Upper lobe of right lung (tissue), 1 donor: ENCODE measurements at regions not wholly inside any gene's neighbourhood (a gene's known extent, or its start where the extent isn't known, plus 50 kb on each side); places are given as distances from the start of the nearest gene placed in this dataset.
"Not testable (repeated sequence)": the region's sequence is repeated elsewhere in the genome, so short reads cannot be mapped to it uniquely, and the experiment has no call there.

Experiments
- ATAC-seq: fragments of 200-7000 bp; cut with Tn5 transposase; one replicate; pipeline ENCODE4 v1.9.1; 2020; ENCODE audit warnings: mild to moderate bottlenecking, moderate library complexity
- DNase-seq: peaks from one replicate; pipeline ENCODE4 v3.0.0-alpha.2; 2020
- H3K27ac ChIP-seq: fragments of 200-600 bp; one replicate; pipeline ENCODE4 v1.8.0; 2022
- H3K27me3 ChIP-seq: fragments of 200-600 bp; one replicate; pipeline ENCODE4 v1.8.0; 2022; ENCODE audit warnings: mild to moderate bottlenecking
- H3K36me3 ChIP-seq: fragments of 200-600 bp; one replicate; pipeline ENCODE4 v1.8.0; 2022
- H3K4me1 ChIP-seq: fragments of 200-600 bp; one replicate; pipeline ENCODE4 v1.8.0; 2022
- H3K4me3 ChIP-seq: fragments of 200-600 bp; one replicate; pipeline ENCODE4 v1.8.0; 2022; ENCODE audit warnings: mild to moderate bottlenecking
- H3K9me3 ChIP-seq: fragments of 200-600 bp; one replicate; pipeline ENCODE4 v1.8.0; 2022
- CTCF ChIP-seq: fragments of 200-600 bp; IDR thresholded peaks from one replicate; pipeline ENCODE4 v1.8.0; 2022; ENCODE audit warnings: antibody characterized with exemption
- intact Hi-C: fragments of 100-400 bp; cut with DNase I; formaldehyde crosslinking; loops from one replicate; pipeline ENCODE4 v1.11.0; 2022
- donor health status: DM: no; HTN: yes; CAD: no; lungs with severe emphysema.

GRCh38 chr14:40955131-40955505 lies 651.6 kb upstream of the LRFN5 start:
- TF ChIP-seq CTCF = no peak
- Histone ChIP-seq H3K36me3 (no peaks in the 10 kb centered on the region), H3K4me3 (no peak overlapping the region)

DNA sequence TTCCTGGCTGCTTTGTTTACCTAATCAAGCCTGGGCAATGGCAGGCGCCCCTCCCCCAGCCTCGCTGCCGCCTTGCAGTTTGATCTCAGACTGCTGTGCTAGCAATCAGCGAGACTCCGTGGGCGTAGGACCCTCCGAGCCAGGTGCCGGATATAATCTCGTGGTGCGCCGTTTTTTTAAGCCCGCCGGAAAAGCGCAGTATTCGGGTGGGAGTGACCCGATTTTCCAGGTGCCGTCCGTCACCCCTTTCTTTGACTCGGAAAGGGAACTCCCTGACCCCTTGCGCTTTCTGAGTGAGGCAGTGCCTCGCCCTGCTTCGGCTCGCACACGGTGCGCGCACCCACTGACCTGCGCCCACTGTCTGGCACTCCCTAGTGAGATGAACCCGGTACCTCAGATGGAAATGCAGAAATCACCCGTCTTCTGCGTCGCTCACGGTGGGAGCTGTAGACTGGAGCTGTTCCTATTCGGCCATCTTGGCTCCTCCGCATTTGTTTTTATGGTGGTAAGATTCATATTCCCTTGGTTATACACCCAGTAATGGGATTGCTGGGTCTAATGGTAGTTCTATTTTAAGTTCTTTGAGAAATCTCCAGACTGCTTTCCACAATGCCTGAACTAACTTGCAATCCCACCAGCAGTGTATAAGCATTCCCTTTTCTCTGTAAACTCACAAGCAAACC lies 652.1 kb upstream of the LRFN5 start:
- DNase-seq, H3K4me1 ChIP-seq, H3K27ac ChIP-seq, ATAC-seq, H3K9me3 ChIP-seq, H3K4me3 ChIP-seq, H3K36me3 ChIP-seq, H3K27me3 ChIP-seq, intact Hi-C loops: not testable (repeated sequence)

More at GRCh38 chr14:40955131-40955505, 651.6 kb upstream of the LRFN5 start:
- H3K9me3 ChIP-seq = no peaks in the 10 kb centered on the region
- ATAC-seq (no peak), DNase-seq (no peak)
- intact Hi-C loops = no loop called here
- H3K27ac ChIP-seq = no peak overlapping the region
- H3K4me1 ChIP-seq = no peaks in the 10 kb centered on the region
- H3K27me3 ChIP-seq = no peaks in the 10 kb centered on the region

- DNase-seq = no peak
- H3K27ac ChIP-seq = no peak overlapping the region
- H3K27me3 ChIP-seq = no peaks in the 10 kb centered on the region
- no peaks in the 10 kb centered on the region for H3K36me3 ChIP-seq
- intact Hi-C loops = no loop called here
- no peak for ATAC-seq
- H3K4me3 ChIP-seq = no peak overlapping the region
- no peak for TF ChIP-seq CTCF
- H3K4me1 ChIP-seq = no peaks in the 10 kb centered on the region
- H3K9me3 ChIP-seq = no peaks in the 10 kb centered on the region
These were observed 662.2 kb upstream of the LRFN5 start for GRCh38 chr14:40944521-40944920.

- no peak for ATAC-seq
These were observed 669.8 kb upstream of the LRFN5 start for GRCh38 chr14:40936861-40937260.

GRCh38 chr14:40920380-40920779 lies 686.3 kb upstream of the LRFN5 start:
- Histone ChIP-seq H3K27ac (no peak overlapping the region), H3K9me3 (no peaks in the 10 kb centered on the region), H3K36me3 (no peaks in the 10 kb centered on the region), H3K27me3 (no peaks in the 10 kb centered on the region), H3K4me1 (no peaks in the 10 kb centered on the region), H3K4me3 (no peak overlapping the region)
- no peak for DNase-seq
- no peak for TF ChIP-seq CTCF
- no peak for ATAC-seq
- intact Hi-C loops = no loop called here

More at GRCh38 chr14:40936861-40937260, 669.8 kb upstream of the LRFN5 start:
- no peak for DNase-seq
- H3K36me3 ChIP-seq = no peaks in the 10 kb centered on the region
- no peak for TF ChIP-seq CTCF
- no peaks in the 10 kb centered on the region for H3K9me3 ChIP-seq
- no peaks in the 10 kb centered on the region for H3K27me3 ChIP-seq
- intact Hi-C loops = no loop called here
- no peaks in the 10 kb centered on the region for H3K4me1 ChIP-seq
- no peak overlapping the region for H3K4me3 ChIP-seq
- no peak overlapping the region for H3K27ac ChIP-seq

DNA sequence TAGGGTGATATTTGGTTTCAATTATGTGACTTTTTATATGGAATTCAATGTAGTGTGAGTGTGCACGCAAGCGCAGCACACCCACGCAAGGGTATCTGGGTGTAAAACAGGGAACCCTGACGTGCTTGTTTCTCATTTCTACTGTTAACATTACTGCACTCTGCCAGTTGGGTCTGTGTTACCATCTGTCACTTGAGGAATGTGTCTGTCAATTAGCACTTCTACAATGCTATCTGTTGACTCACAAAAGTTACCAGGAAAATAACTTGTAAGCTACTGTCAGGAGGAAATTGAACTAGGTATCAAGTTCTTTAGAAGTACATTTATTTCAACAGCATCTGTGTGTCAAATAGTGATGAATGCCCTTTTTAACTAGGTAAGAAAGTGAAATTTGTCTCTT lies 695.5 kb upstream of the LRFN5 start:
- Histone ChIP-seq H3K27ac (no peak overlapping the region), H3K9me3 (no peaks in the 10 kb centered on the region), H3K4me1 (no peaks in the 10 kb centered on the region), H3K36me3 (no peaks in the 10 kb centered on the region), H3K4me3 (no peak overlapping the region), H3K27me3 (no peaks in the 10 kb centered on the region)
- TF ChIP-seq CTCF = no peak
- intact Hi-C loops = no loop called here
- DNase-seq (no peak), ATAC-seq (no peak)
